Stimulated activated CD4-positive, alpha-beta T cell treated with anti-CD3 and anti-CD28 coated beads, Interleukin-4, amount 100 ng/mL, for 4 hours (primary cell): ENCODE measurements at regions not wholly inside any gene's neighbourhood (a gene's known extent, or its start where the extent isn't known, plus 50 kb on each side); places are given as distances from the start of the nearest gene placed in this dataset.

ENCODE experiments used
- DNase-seq, 2 experiments: peaks; one replicate each; pipeline ENCODE4 v3.0.0-alpha.2; 2020

DNA sequence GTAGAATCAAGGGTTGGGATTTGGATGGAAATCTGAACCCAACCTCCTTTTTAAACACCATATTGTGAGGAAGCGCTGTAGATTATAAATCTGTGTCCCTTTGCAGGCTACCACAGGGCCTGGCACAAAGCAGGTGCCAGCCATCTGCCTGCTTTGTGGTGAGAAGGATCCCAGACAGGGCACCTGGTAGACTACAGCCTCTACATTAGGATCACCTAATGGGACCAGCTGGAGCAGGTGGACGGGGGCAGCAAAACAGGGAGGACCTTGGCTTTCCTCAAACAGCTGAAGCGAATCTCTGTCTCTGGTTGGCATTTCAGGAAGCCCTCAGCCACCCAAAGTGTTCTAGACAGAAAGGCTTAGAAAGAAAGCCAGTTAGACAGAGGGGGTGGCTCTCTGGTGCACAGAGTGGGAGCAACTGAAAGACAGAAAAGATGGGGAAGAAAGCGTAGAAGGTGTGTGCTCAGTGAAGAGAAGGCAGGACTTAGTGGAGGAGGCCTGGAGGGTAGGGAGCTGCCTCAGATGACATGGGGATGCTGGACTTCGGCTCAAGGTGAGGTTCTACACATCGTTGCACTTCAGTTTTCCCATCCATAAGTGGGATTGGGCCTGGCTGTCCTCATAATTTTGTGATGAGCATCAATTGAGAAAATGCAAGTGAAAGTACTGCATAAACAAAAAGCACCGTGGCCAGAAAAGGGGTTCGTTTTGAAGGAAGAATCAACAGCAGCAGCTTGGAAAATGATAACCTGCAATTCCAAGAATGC is 350.8 kb downstream of the CYRIA start:
- DNase-seq, result no peak

DNA sequence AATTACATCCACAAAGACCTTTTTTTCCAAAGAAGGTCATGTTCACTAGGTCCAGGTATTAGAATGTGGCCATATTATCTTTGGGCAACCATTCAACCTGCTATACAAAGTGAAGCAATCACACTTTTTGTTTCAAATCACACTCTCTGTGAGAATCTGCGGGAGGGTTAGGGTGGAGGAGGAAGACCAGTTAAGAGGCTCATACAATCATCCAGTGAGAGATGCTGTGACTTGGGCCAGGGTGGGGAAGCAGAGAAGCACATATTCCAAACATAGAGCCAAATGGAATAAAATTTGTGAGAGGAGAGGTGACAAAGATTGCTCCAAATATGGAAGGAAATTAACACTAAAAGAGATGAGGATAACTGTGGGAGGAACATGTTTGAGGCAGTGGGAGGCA is 351.6 kb downstream of the CYRIA start:
- no peak for DNase-seq

DNA sequence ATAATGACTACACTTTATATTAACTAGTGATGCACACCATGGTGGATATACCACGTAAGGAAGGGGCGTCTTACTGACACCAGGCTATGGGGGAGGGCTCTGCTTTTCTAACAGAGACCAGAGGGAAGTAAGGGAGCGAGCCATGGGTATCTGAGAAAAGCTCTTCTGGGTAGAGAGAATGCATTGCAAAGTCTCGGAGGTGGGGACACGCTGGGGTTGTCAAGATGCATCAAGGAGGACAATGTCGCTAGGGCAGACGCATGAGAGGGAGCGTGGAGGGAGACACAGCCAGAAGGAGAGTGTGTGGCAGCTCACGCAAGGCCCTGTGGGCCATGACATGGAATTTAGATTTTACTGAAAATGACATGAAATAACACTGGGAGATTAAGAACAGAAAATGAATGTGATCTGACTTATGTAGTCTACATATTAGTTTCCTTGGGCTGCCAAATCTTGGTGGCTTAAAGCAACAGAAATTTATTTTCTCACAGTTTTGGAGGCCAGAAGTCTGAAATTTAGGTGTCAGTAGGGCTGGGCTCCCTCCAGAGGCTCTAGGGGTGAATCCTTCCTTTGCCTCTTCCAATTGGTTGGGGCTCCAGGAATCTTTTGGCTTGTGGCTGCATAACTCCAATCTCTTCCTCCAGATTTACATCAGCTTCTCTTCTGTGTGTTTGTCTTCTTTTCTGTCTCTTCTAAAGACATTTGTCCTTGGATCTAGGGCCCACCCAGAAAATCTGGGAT is 352.2 kb downstream of the CYRIA start:
- no peak for DNase-seq

DNA sequence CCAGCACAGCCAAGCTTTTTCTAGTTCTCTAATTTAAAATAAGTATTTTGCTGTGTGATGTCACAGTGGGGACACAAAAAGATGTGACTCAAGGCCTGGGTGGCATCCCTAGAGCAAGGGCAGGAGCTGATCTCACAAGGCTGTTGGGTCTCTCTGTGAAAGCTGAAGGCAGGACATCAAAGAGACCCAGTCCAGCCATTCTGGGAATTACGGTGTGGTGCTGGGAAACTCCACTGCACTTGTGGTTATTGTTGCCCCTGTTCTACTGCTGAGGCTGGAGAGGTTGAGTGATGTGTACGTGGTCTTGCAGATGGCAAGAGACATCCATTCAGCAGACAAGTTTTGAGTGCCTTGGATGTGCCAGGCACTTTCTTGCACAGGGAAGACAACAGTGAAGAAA is 352.9 kb downstream of the CYRIA start:
- no peak for DNase-seq

DNA sequence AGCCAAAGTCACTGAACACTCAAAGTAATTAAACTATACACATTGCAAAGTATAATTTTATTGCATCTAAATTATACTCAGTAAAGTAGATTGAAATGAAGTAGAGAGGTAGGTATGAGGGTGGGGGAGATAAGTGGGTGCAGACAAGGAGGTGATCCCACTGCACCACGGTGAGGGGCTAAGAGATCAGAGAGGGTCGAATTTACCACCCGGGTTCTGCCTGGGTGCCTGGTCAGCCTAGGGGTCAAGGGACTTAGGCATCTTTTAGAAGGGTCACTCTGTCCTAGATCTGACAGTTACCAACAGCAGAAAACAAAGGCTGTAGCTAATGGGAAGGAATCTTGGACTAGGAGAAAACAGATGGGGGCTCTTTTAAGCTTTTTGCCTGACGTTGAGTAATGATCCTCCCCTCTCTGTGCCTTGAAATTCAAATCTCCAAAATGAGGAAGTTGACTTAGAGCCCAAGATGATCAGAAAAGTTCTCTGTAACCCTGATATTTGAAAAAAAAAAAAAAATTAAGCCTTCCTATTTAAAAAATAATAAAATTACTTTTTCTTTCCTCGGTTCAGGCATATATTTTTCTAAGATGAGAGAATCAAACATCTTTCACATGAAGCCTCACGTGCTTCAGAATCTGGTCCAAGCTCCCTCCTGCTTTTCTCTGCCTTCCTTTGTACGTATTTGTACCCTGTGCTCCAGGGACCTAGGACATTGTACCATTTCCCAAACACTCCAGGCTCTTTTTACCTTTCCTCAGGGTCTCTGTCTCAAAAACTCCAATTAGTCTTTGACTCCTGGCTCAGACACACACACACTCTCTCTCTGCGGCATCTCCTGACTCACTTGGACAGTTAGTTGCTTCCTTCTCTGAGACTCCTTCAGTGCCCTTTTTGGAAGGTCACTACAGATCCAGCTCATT is 353.9 kb downstream of the CYRIA start:
- DNase-seq, result no peak

DNA sequence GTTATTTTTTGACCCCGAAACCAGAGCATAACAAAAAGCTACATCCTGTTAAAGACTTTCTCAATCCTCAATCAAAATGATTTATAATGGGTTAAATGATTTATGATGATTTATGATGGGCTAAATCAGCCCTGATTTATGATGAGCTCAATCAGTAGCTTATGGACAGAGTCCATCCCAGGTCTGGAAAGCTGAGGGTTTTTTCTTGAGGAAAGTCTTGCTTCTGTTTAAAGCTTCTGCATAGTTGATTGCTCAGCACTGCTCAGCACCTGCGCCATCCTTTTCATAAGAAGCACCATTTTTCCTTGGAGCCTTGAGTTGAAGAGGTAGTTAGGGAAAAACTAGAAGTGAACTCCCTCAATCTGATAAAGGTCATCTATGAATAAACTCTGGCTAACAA is 356.8 kb downstream of the CYRIA start:
- no peak for DNase-seq

DNA sequence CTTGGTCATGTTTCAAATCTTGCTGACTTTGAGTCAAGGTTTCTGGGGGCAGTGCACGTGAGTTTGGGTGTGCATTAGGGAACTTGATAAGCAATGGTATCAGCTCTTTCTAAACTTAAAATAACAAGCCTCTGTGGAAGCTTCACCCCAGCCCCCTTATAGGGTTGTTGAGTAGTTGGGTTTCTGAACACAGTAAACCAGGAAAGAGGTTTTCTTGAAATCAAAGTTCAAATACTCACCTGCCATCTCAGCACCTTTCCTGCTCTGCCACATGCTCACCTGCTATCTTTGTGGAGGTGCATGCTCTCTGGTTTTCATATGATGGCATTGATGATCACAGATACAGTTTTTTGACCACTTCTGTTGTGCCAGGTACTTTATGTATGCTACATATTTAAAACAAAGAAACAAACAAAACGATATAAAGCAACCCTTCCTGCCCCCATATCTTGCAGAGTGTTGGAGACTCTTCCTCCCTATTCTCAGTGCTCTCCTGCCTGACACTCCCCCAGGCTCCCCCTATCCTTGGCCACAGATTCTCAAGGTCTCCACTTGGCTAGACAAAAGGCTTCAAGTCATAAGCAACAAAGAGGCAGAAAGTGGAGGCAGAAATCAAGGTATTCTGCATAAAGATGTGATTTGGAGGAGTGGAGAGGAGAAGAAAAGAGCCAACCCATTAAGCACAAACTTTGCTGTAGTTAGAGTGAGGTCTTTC is 360.6 kb downstream of the CYRIA start:
- DNase-seq, result no peak

DNA sequence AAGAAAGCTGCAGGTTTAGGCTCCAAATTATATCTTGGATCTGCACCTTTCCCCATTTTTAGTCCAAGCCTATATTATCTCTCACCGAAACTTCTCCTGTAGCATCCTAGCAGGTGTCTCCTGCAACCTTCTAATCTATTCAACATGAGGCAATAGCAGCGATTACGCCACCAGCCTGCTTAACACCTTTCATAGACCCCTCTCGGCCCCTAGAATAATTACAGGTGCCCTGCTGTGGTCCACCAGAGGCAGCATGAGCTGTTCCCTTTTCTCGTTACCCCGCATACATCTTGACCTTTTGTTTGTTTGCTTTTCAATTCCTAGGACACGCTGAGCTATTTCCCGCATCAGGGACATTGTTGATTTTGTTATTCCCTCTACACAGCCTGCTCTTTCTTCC is 361.9 kb downstream of the CYRIA start:
- DNase-seq, result no peak

DNA sequence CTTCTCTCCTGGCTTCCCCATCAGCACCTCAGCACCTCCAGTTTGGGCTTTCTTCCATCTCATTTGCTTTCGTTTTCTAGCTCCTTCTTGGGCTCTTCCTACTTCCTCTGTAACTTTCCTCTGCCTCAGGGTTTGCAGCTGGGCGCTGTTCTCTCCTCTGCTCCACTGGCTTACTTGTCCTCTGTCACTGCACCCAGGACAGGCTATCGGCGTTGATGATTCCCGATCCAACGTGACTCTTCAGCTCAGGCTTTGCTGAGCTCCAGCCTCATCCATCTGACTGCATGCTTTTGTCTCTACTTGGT is 362.4 kb downstream of the CYRIA start:
- no peak for DNase-seq

DNA sequence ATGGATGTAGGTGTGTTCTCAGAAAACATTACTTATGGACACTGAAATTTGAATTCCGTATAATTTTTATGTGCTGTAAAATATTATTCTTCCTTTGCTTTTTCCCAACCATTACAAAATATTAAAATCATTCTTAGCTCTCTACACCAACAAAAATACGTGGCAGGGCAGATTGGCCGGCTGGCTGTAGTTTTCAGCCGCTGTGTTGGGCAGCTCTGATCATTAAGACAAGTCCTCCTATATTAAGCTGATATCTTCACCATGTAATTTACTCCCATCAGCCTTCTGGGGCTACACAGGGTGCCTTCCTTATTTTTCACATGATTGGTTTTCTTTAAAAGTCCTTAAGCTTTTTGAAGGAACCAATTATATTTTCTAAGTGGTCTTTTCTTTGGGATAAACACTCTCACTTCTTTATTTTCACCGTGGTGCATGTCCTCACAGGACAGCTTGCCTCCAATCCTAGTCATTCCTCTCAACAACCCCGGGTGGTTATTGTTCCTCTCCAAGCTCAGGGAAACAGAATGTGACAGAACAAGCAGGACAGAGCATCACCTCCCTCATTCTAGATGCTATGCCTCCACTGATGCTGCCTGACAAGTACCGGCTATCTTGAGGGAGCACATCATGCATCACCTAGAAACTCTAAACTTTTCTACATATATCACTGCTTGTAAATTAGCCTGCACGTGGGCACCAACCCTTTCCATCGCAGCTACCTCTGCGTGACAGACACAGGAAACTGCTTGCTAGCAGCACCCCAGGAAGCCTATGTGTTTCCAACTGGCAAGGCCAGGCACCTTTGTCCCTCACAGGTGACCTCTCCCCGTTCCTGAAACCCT is 362.3 kb downstream of the MYCN start:
- DNase-seq, result no peak

DNA sequence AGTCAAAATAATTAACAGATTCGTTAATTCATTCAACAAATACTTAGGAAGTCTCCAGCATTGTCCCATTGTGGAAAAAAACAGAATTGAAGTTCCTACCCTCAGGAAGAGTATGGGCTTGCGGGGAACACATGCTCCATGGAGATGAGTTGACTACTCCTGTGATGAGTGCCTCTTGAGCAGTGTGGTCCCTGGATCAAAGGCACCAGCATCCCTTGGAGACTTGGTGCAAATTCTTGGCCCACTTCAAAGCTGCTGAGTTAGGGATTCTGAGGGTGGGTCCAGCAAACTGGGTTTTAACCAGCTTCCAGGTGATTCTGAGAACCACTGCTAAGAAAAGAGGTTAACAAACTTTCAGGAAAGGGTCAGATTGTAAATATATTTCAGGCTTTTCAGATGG is 361.6 kb downstream of the MYCN start:
- DNase-seq, result no peak

DNA sequence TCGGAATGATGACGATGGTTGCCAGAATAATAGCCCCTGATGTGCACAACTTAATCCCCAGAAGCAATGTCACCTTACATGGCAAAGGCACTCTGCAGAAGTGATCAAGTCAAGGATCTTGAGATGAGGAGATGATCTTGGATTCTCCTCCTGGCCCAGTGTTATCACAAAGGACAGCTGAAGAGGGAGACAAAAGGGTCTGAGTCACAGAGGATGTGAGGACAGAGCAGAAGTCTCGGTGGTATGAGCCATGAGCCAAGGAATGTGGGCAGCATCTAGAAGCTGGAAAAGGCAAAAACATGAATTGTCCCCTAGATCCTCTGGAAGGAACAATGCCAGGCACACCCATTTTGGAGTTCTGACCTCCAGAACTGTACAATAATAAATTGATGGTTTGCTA is 358.5 kb downstream of the MYCN start:
- no peak for DNase-seq

DNA sequence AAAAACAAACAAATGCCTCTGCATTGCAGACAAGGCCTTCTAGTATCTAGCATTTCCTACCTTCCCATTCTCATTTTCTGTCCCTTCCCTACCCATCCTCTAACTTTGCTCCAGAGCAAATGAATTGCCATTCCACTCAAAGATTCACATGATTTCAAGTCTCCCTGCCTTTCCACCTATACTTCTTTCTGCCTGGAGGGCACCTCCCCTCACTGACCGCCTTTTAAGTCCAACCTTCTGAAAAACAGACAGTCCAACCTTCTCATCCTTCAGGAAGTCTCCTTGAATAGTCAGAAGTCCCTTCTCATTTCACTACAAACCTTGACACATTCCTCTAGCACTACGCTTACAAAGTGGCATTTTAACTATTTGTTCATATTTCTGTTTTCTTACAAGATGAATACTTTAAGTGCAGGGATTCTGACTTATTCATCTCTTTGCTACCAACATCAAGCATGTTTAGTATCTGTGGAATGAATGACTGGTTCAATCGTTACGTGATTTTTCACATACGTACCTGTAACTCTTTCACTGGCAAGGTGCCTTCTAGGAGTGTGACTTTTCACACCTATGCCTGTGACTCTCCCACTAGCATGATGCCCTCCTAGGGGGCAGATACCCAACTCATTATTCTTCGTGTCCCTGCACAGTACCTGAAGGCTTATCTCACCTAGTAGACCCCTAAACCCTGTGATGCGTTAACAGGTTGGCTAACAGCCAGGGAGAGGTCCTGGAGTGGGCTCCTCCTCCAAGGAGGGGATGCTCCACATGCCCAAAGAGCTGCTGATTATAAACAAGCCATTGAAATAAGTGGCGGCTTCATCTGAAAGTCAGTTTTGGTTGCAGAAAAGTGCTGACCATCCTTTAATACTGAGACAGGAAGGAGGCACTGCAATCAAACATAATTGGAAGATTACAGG is 356.2 kb downstream of the MYCN start:
- no peak for DNase-seq

DNA sequence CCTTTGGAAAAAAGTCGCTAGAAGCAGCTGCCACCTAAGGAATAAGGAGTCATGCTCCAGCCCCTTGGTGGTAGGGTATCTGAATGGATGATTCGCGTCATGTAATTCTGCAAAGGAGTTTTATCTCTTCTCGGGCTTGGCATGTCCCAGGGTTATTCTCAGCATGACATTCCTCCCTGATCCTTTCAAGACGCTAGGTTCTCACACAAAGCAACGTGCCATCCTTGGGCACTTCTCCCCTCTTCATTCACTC is 355.6 kb downstream of the MYCN start:
- no peak for DNase-seq

DNA sequence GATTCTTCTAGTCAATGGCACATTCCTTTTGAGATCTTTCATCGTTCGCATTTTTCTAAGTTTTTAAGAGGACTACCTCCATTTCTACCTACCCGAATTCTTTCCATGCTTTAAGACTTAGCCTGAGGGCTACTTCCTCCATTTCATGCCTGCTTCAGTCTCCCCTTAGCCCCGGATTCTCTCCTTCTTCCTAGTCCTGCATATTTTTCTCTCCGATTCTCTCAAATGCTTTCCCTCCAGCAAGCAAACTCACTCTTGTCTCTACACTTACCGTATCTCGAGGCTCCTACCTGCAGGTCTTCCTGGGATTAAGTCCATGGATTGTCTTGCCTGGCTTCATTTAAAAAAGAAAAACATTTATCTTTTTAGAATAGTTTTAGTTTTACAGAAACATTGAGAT is 354.4 kb downstream of the MYCN start:
- no peak for DNase-seq

DNA sequence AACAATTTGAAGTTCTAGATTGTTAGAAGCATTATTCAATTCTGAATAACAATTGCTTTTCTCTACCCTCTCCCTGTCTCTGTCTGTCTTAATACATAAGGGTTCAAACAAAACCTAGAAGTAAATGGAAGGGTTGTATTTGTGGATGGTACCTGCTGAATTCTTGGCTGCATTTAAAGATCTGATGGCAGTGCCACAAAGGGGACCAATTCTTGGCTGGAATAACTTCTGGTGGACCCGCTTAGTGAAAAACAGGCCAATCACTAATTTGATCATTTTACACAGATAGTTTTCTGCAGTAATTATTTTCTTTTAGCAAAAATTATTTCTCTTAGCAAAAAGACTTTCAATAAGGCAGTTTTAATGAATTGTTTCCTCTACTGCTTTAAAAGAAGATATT is 353.5 kb downstream of the MYCN start:
- DNase-seq, result no peak

DNA sequence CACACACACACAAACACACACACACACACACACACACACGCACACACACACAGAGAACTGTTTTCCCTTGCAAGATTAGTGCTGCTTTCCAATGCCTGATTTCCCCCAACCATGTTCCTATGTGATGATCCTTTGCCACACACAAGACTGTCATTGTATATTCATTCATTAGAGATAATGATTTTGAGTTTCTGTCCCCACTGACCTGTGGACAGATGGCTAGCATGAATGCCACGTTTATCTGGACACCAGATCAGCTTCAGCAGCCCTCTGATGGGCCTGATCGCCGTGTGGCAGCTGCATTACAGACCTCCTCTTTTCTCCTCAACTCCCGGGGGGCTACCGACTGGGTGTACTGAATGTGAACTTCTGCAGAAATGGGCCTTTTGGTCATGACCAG is 353.0 kb downstream of the MYCN start:
- no peak for DNase-seq

DNA sequence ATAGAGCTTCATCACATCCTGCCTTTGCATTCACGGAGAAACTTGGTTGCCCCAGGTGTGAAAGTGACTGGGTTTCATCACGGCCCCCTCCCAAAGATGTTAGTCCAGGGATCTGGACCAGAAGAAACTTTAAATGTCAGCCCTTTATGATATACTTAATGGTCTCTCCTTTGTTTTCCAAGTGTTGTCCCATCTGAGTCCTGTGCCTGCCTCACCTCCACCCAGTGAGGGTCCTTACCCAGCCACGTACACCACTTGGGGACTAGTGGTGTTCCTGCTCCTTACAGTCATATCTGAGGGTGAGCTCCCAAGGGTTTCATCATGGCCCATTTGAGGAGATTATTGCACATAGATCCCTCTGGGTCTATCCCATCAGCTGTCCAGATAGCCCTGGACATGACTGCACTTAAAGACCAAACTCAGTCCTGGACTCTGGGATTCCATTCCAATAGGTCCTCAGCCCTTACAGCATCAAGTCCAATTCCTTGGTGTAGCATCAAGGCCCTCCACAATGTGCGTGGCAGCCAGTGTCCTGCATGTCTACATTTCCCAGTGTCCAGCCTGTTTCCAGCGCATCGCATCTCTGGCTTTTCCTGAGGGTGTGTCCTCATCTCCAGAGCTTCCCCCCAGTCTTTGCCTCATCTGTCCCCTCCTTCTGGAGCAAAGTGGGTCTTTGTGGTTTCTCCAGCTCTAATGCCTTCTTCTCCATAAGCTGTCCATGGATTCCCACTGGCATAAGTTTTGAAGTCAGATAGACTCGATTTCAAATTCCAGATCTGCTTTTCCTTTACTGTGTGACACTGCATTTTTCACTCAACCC is 351.6 kb downstream of the MYCN start:
- DNase-seq, result no peak

DNA sequence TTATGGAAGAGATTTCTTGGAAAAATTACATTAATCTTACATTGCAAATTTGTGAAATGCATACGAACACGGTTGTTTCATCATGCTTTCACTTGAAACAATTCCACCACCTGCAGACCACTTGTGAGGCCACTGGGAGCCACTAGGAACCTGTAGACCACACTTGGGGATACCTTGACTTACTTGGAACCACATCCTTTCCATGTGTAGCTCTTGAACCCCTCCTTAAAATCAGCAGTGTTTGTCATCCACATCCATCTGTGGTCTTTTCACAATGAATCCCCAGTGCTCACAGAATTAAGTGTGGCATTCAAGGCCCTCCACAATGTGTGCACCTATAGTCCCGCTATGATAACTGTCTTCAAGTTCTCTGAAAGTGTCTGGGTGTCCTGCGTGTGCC is 350.9 kb downstream of the MYCN start:
- no peak for DNase-seq

DNA sequence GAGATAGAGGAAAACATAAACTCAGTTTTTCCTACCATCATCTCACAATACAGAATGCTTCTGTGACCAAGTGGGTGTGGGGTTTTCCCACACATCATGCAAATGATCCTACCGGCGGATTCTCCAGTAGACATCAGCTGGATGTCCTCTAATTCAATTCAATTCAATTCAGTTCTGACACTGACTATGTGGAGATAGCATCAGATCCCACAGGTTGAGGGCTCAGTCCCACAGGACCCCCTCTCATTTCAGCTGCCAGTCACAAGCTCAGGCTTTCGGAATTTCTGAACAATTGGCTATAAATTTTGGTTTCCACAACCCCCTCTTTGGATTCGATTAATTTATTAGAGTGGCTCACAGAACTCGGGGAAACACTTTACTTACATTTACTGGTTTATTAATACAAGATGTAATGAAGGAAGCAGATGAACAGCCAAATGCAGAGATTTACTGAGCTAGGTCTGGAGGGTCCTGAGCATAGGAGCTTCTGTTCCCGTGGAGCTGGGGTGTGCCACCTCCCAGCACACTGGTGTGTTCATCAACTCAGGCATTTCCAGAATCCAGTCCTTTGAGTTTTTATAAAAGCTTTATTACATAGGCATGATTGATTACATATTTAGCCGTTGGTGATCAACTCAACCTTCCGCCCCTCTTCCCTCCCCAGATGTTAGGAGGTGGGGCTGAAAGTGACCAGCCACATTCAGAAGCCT is 350.1 kb downstream of the MYCN start:
- DNase-seq, result no peak
